GM12872 (cell line): ENCODE measurements at regions not wholly inside any gene's neighbourhood (a gene's known extent, or its start where the extent isn't known, plus 50 kb on each side); places are given as distances from the start of the nearest gene placed in this dataset.

Source experiments
- CTCF ChIP-seq: IDR thresholded peaks from 3 replicates; pipeline ENCODE4 v1.5.1; 2011; ENCODE audit warnings: low read depth, mild to moderate bottlenecking, low read length, moderate library complexity; ENCODE audit not compliant: insufficient read depth

DNA sequence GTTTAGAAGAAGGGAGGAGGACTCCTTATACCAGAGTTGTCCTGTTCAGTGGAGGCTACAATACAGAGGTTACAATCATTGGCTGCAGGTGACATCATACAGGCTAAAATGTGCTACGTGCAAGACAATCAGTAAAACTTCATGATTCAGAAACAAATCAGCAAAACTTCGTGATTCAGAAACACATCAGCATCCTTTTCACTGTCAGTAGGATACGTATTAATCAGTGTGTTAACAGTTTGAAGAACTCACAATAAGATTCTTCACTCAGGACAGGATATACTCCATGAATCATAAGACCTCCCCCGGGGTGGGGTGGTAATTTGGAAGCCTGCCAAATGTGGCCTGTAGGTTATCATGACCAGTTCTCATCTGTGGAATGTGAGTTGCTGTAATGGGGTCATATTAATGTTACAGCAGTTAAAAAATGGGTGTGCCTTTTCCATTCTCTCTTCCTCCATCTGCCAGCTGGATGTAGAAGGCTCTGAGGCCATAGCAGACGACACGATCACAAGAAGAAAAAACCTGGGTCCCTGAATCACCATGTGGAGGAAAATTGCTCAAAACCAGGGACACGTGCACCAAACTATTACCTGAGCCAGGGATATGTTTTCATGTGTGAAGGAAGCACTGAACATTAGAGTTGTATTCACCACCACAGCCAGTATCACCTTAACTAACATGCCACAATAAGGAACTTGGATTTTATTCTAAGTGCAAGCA lies 134.8 kb upstream of the CREB1 start:
- no peak for TF ChIP-seq CTCF

GRCh38 chr2:207395535-207396251 lies 134.1 kb upstream of the CREB1 start:
- no peak for TF ChIP-seq CTCF

GRCh38 chr2:207397917-207398655 lies 131.7 kb upstream of the CREB1 start:
- TF ChIP-seq CTCF = no peak

DNA sequence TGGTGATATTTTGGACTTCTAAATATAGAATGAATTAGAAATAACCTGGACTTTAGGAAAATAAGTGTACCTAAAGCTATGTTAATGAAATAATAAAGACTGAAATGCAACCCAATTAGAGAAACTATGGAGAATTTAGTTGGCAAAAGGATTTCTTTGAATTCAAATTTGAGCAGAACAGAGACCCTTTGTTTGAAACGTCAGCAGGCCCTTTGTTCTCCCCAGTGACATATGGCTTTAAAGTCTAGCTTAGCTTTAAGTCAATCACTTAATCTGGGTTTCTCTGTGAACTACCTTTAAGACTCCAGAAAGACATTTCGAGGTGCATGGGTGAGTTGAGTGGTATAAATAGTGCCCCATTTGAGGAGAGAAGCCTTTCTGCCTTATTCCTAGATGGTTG lies 130.5 kb upstream of the CREB1 start:
- TF ChIP-seq CTCF = no peak

DNA sequence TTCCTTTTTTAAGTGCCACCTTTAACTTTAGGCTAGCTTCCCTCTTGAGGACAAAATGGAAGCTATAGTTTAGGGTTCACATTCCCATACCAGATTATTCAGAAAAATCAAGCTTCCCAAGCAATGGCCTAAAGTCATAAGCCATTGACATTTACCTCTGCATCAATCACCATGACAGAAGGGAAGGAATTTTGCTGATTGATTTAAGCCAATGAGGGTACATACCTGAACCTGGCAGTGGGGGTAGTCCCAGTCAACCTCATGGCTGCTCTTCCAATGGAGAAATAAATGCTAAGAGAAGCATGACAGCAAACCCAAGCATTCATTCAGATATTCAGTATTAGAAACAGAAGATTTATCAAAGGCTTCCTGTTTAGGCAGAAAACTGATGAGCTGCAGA lies 128.4 kb upstream of the CREB1 start:
- no peak for TF ChIP-seq CTCF

- TF ChIP-seq CTCF = no peak
Measured at GRCh38 chr2:207403141-207403540, 126.6 kb upstream of the CREB1 start.

DNA sequence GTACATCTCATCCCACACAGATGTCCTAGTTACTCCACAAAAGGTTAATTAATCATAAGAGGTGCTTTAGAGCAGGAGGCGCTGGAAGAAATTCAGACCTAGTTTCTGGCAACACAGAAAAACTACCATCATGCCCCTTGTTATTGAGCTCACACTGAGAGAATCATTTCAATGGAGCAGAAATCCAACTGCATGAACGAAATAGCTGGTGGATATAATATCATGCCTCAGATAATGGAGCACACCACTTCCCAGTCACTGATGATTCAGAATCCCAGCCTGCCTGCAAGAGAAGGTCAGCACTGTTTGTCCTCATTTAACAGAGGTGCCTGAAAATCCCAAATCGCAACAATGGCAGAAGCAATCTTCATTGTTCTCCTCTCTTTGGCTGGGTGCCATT lies 125.8 kb upstream of the CREB1 start:
- TF ChIP-seq CTCF = no peak
